GM21619 (cell line): ENCODE measurements at regions not wholly inside any gene's neighbourhood (a gene's known extent, or its start where the extent isn't known, plus 50 kb on each side); places are given as distances from the start of the nearest gene placed in this dataset.

Experiments used
- ATAC-seq: cut with Tn5 transposase; IDR thresholded peaks from one replicate; pipeline ENCODE4 v1.9.1; 2021; ENCODE audit not compliant: unreplicated experiment

GRCh38 chr5:158308429-158309025 lies 449.6 kb upstream of the CLINT1 start:
- ATAC-seq: no peak

GRCh38 chr5:158305861-158306260 lies 446.9 kb upstream of the CLINT1 start:
- no peak for ATAC-seq

- no peak for ATAC-seq
Measured at GRCh38 chr5:158304607-158305006, 445.7 kb upstream of the CLINT1 start.

GRCh38 chr5:158303883-158304282 lies 444.9 kb upstream of the CLINT1 start:
- no peak for ATAC-seq

GRCh38 chr5:158303275-158303674 lies 444.3 kb upstream of the CLINT1 start:
- no peak for ATAC-seq

GRCh38 chr5:158302029-158302428 lies 443.1 kb upstream of the CLINT1 start:
- no peak for ATAC-seq

GRCh38 chr5:158301186-158301585 lies 442.2 kb upstream of the CLINT1 start:
- ATAC-seq: no peak

- ATAC-seq: no peak
Measured at GRCh38 chr5:158300256-158300655, 441.3 kb upstream of the CLINT1 start.

GRCh38 chr5:158297002-158297527 lies 438.1 kb upstream of the CLINT1 start:
- ATAC-seq: no peak

GRCh38 chr5:158294701-158295100 lies 435.8 kb upstream of the CLINT1 start:
- no peak for ATAC-seq

GRCh38 chr5:158292981-158293380 lies 434.0 kb upstream of the CLINT1 start:
- no peak for ATAC-seq

- ATAC-seq: no peak
Measured at GRCh38 chr5:158289967-158290366, 431.0 kb upstream of the CLINT1 start.

GRCh38 chr5:158288272-158288657 lies 429.3 kb upstream of the CLINT1 start:
- no peak for ATAC-seq

GRCh38 chr5:158287643-158288271 lies 428.8 kb upstream of the CLINT1 start:
- no peak for ATAC-seq

- no peak for ATAC-seq
Measured at GRCh38 chr5:158286827-158287226, 427.9 kb upstream of the CLINT1 start.

GRCh38 chr5:158285698-158286097 lies 426.8 kb upstream of the CLINT1 start:
- ATAC-seq: no peak

- no peak for ATAC-seq
Measured at GRCh38 chr5:158284242-158284641, 425.3 kb upstream of the CLINT1 start.

- no peak for ATAC-seq
Measured at GRCh38 chr5:158283397-158283796, 424.5 kb upstream of the CLINT1 start.

GRCh38 chr5:158278216-158278925 lies 419.4 kb upstream of the CLINT1 start:
- ATAC-seq: no peak

GRCh38 chr5:158277276-158277675 lies 418.3 kb upstream of the CLINT1 start:
- no peak for ATAC-seq

- no peak for ATAC-seq
Measured at GRCh38 chr5:158276692-158277091, 417.7 kb upstream of the CLINT1 start.

- no peak for ATAC-seq
Measured at GRCh38 chr5:158275511-158275910, 416.6 kb upstream of the CLINT1 start.
